ENCODE measurements at regions not wholly inside any gene's neighbourhood (a gene's known extent, or its start where the extent isn't known, plus 50 kb on each side); places are given as distances from the start of the nearest gene placed in this dataset.
A peak's percentile ranks its signal among the peaks of the same experiment; 100 is the strongest.

- peaks cover 8% of the 10 kb centered on the region for H3K27me3 ChIP-seq (ENCODE audit: insufficient read depth, poor library complexity, severe bottlenecking)
- H3K4me3 ChIP-seq (replicated peaks; ENCODE audit: insufficient read depth, low read length): no peak overlapping the region
- no peak overlapping the region for H3K27ac ChIP-seq (replicated peaks)
- peak; percentile 63 to 69 for DNase-seq (ENCODE audit: low read depth in 1 of 2, low spot score in 1 of 2)
- TF ChIP-seq SPI1 (IDR thresholded peaks at IDR 0.05; ENCODE audit: borderline replicate concordance, low read depth) (peak; percentile 78), CTCF (IDR thresholded peaks at IDR 0.05; ENCODE audit: insufficient read depth, low read length) (no peak)
Measured at GRCh38 chr22:17281440-17281841, 62.2 kb upstream of the ADA2 start.

DNA sequence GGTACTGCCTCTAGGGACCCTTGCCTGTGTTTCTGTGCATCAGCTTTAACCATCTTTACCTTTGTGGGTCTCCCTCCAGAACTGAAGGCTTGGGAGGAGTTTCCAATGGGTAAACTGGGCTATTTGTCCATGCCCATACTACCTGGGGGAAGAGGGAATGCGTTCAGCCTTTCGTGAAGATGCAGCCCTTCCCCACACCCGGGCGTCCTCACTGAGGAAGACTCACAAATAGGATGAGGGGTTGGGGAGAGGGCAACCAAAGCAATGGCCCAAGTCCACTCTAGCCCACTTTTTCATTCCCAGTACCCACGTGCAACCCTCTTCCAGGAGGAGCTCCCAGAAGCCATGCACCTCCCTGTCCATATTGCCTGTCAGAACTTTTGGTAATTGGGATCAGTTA is 61.8 kb upstream of the ADA2 start:
- Histone ChIP-seq H3K27me3 (ENCODE audit: insufficient read depth, poor library complexity, severe bottlenecking) (peaks cover 8% of the 10 kb centered on the region), H3K4me3 (replicated peaks; ENCODE audit: insufficient read depth, low read length) (no peak overlapping the region), H3K27ac (replicated peaks) (no peak overlapping the region)
- DNase-seq (ENCODE audit: low read depth in 1 of 2, low spot score in 1 of 2): no peak
- no peak for TF ChIP-seq GABPA (IDR thresholded peaks at IDR 0.05; ENCODE audit: low read depth)
- no peak for TF ChIP-seq SPI1 (IDR thresholded peaks at IDR 0.05; ENCODE audit: borderline replicate concordance, low read depth)
- TF ChIP-seq CTCF (IDR thresholded peaks at IDR 0.05; ENCODE audit: insufficient read depth, low read length): no peak
- TF ChIP-seq POLR2AphosphoS5 (IDR thresholded peaks at IDR 0.05; ENCODE audit: low read depth): no peak
- no peak for TF ChIP-seq REST (IDR thresholded peaks at IDR 0.05; ENCODE audit: insufficient replicate concordance, low read depth)

DNA sequence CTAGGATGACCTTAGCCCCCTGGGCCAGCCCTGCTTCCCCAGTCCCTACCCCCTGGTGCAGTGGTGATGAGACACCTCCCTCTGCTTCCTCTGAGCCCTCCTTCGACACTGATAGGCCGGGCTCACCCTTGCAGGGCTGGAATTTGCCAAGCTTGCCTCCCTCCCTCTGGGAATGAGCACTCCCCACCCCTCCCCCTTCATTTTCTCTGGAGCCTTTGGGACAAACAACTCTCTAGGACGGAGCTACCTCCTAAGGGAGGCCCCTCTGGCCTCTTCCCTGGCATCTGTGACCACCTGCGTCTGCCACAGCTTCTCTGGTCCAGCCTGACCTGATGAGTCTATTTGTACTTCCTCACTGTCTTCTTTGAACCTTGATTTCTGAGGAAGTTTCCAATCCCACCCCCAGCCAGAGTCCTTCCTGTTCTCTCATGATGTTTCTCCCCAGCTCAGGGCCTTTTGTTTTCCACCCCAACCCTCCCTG is 53.3 kb upstream of the ADA2 start:
- Histone ChIP-seq H3K4me3 (replicated peaks; ENCODE audit: insufficient read depth, low read length) (no peak overlapping the region), H3K27me3 (ENCODE audit: insufficient read depth, poor library complexity, severe bottlenecking) (no peaks in the 10 kb centered on the region), H3K27ac (replicated peaks) (no peak overlapping the region)
- DNase-seq (ENCODE audit: low read depth in 1 of 2, low spot score in 1 of 2): no peak
- TF ChIP-seq REST (IDR thresholded peaks at IDR 0.05; ENCODE audit: insufficient replicate concordance, low read depth): no peak
- no peak for TF ChIP-seq GABPA (IDR thresholded peaks at IDR 0.05; ENCODE audit: low read depth)
- no peak for TF ChIP-seq POLR2AphosphoS5 (IDR thresholded peaks at IDR 0.05; ENCODE audit: low read depth)
- no peak for TF ChIP-seq CTCF (IDR thresholded peaks at IDR 0.05; ENCODE audit: insufficient read depth, low read length)
- TF ChIP-seq SPI1 (IDR thresholded peaks at IDR 0.05; ENCODE audit: borderline replicate concordance, low read depth): no peak; the same call in 1 of the 2 replicates

Data from HL-60 (cell line).